GM23338 (cell line): ENCODE measurements at regions not wholly inside any gene's neighbourhood (a gene's known extent, or its start where the extent isn't known, plus 50 kb on each side); places are given as distances from the start of the nearest gene placed in this dataset.

Source experiments
- CTCF ChIP-seq, 2 experiments: fragments of 200-600 bp in 1 of 2; sonication (generic) in 1 of 2; conservative IDR thresholded peaks; 2 replicates each; pipeline versions ENCODE4 v1.5.1 to v1.6.1; 2016 to 2017; ENCODE audit warnings: antibody characterized with exemption in 2 of 2, low read depth in 2 of 2, mild to moderate bottlenecking in 2 of 2, moderate library complexity in 1 of 2
- EZH2 ChIP-seq: fragments of 200-600 bp; sonication (generic); IDR thresholded peaks from one replicate; pipeline ENCODE4 v1.8.0; 2017; ENCODE audit warnings: antibody characterized with exemption, mild to moderate bottlenecking, low read depth; ENCODE audit not compliant: unreplicated experiment
- POLR2AphosphoS5 ChIP-seq: IDR thresholded peaks from 2 replicates; pipeline ENCODE4 v1.6.1; 2016; ENCODE audit warnings: antibody characterized with exemption, low read depth

- TF ChIP-seq CTCF (conservative IDR thresholded peaks at IDR 0.05; ENCODE audit: low read depth in 2 of 2) (no peak), POLR2AphosphoS5 (no peak), EZH2 (no peak)
These were observed 239.4 kb upstream of the LRRN1 start for GRCh38 chr3:3559786-3560185.
